ENCODE measurements at regions not wholly inside any gene's neighbourhood (a gene's known extent, or its start where the extent isn't known, plus 50 kb on each side); places are given as distances from the start of the nearest gene placed in this dataset.

DNA sequence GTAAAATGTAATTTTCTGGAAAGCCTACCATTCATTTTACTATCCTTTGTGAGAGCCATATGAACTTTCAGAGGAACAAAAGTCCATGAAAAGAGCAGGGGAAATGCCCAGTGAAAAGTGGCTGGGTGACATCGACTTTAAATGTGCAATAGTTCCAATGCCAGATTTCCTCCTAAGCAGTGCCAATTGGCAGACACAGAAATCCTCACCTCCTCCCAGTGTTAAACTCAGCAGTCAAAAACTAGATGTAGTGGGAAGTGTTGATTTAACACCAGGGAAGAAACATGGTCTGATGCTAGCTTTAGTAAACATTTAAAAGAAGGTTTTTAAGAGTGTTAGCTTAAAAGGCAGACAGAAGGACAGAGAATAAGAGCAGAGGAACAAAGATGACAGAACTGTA lies 2055.2 kb downstream of the MAT2B start:
- DNase-seq: no peak
- 100% methylated on average over 1 of the region's 1 CpG for WGBS

GRCh38 chr5:165565911-165566310 lies 2060.5 kb downstream of the MAT2B start:
- H3K23ac ChIP-seq (ENCODE audit: low read length in 2 of 2): no peak overlapping the region
- no peak overlapping the region for H3K14ac ChIP-seq (ENCODE audit: low read length in 2 of 2)
- H2BK12ac ChIP-seq (ENCODE audit: low read length in 2 of 2): no peak overlapping the region
- no peak overlapping the region for H3K18ac ChIP-seq (ENCODE audit: low read depth in 1 of 2, low read length in 2 of 2)
- H3K4ac ChIP-seq (ENCODE audit: low read depth in 1 of 2, low read length in 2 of 2): no peak overlapping the region
- no peaks in the 10 kb centered on the region for H3K79me1 ChIP-seq (replicated peaks; ENCODE audit: low read length, poor library complexity, severe bottlenecking)
- no peaks in the 10 kb centered on the region for H3K36me3 ChIP-seq (ENCODE audit: control insufficient read depth in 1 of 2, insufficient read depth in 2 of 2, low read depth in 1 of 2, low read length in 2 of 2)
- H2BK5ac ChIP-seq (ENCODE audit: low read depth, low read length, poor library complexity, severe bottlenecking): no peak overlapping the region
- H4K91ac ChIP-seq (ENCODE audit: low read length): no peak overlapping the region
- no peak overlapping the region for H2BK15ac ChIP-seq (ENCODE audit: low read depth, poor library complexity, severe bottlenecking)
- no peak overlapping the region for H3K4me2 ChIP-seq (ENCODE audit: low read length, poor library complexity, severe bottlenecking)
- no peak overlapping the region for H2BK120ac ChIP-seq (ENCODE audit: low read depth, low read length)
- DNase-seq: no peak
- no peak overlapping the region for H2AK5ac ChIP-seq (ENCODE audit: low read length, severe bottlenecking)
- H2AFZ ChIP-seq (ENCODE audit: low read depth, low read length): no peak overlapping the region
- no peaks in the 10 kb centered on the region for H3K4me1 ChIP-seq (ENCODE audit: control insufficient read depth, insufficient read depth, low read depth, low read length)
- no peaks in the 10 kb centered on the region for H3K27me3 ChIP-seq (ENCODE audit: control insufficient read depth in 1 of 2, insufficient read depth in 1 of 2, low read length in 2 of 2)
- 92% methylated on average over 2 of the region's 4 CpGs for WGBS
- H3K4me3 ChIP-seq (ENCODE audit: insufficient read depth in 1 of 2, low read depth in 1 of 2, low read length in 2 of 2): no peak overlapping the region
- H3K27ac ChIP-seq (ENCODE audit: low read length, poor library complexity, severe bottlenecking): no peak overlapping the region
- H3K9me3 ChIP-seq (ENCODE audit: control insufficient read depth, low read length): no peaks in the 10 kb centered on the region
- no peak overlapping the region for H3K9ac ChIP-seq (ENCODE audit: low read length)
- H4K8ac ChIP-seq (ENCODE audit: low read length): no peak overlapping the region

More for the DNA sequence above, 2055.2 kb downstream of the MAT2B start:
- Histone ChIP-seq H4K8ac (ENCODE audit: low read length) (no peak overlapping the region), H2BK5ac (ENCODE audit: low read depth, low read length, poor library complexity, severe bottlenecking) (no peak overlapping the region), H2BK12ac (ENCODE audit: low read length in 2 of 2) (no peak overlapping the region), H3K27me3 (ENCODE audit: control insufficient read depth in 1 of 2, insufficient read depth in 1 of 2, low read length in 2 of 2) (no peaks in the 10 kb centered on the region), H3K36me3 (ENCODE audit: control insufficient read depth in 1 of 2, insufficient read depth in 2 of 2, low read depth in 1 of 2, low read length in 2 of 2) (no peaks in the 10 kb centered on the region), H3K79me1 (replicated peaks; ENCODE audit: low read length, poor library complexity, severe bottlenecking) (no peaks in the 10 kb centered on the region), H2BK120ac (ENCODE audit: low read depth, low read length) (no peak overlapping the region), H3K4me2 (ENCODE audit: low read length, poor library complexity, severe bottlenecking) (no peak overlapping the region), H3K4ac (ENCODE audit: low read depth in 1 of 2, low read length in 2 of 2) (no peak overlapping the region), H3K4me1 (ENCODE audit: control insufficient read depth, insufficient read depth, low read depth, low read length) (no peaks in the 10 kb centered on the region), H3K23ac (ENCODE audit: low read length in 2 of 2) (no peak overlapping the region), H3K9ac (ENCODE audit: low read length) (no peak overlapping the region), H3K9me3 (ENCODE audit: control insufficient read depth, low read length) (no peaks in the 10 kb centered on the region), H2BK15ac (ENCODE audit: low read depth, poor library complexity, severe bottlenecking) (no peak overlapping the region), H3K14ac (ENCODE audit: low read length in 2 of 2) (no peak overlapping the region), H3K27ac (ENCODE audit: low read length, poor library complexity, severe bottlenecking) (no peak overlapping the region), H2AK5ac (ENCODE audit: low read length, severe bottlenecking) (no peak overlapping the region), H2AFZ (ENCODE audit: low read depth, low read length) (no peak overlapping the region), H3K18ac (ENCODE audit: low read depth in 1 of 2, low read length in 2 of 2) (no peak overlapping the region), H3K4me3 (ENCODE audit: insufficient read depth in 1 of 2, low read depth in 1 of 2, low read length in 2 of 2) (no peak overlapping the region), H4K91ac (ENCODE audit: low read length) (no peak overlapping the region)

DNA sequence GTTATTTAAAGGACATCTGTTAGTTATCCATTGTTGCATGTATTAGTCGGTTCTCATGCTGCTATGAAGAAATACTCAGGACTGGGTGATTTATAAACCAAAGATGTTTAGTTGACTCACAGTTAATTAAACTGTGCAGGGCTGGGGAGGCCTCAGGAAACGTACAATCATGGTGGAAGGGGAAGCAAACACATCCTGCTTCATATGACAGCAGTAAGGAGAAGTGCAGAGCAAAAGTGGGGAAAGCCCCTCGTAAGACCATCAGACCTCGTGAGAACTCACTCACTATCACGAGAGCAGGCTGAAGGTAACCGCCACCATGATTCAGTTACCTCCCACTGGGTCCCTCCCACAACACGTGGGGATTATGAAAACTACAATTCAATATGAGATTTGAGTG lies 2064.1 kb downstream of the MAT2B start:
- Histone ChIP-seq H3K23ac (ENCODE audit: low read length in 2 of 2) (no peak overlapping the region), H3K4me2 (ENCODE audit: low read length, poor library complexity, severe bottlenecking) (no peak overlapping the region), H3K14ac (ENCODE audit: low read length in 2 of 2) (no peak overlapping the region), H3K4ac (ENCODE audit: low read depth in 1 of 2, low read length in 2 of 2) (no peak overlapping the region), H2BK12ac (ENCODE audit: low read length in 2 of 2) (no peak overlapping the region), H3K18ac (ENCODE audit: low read depth in 1 of 2, low read length in 2 of 2) (peak overlapping the region in 1 of 2 experiments; percentile 11), H3K9me3 (ENCODE audit: control insufficient read depth, low read length) (peaks cover 6% of the 10 kb centered on the region), H2BK120ac (ENCODE audit: low read depth, low read length) (no peak overlapping the region), H2AK5ac (ENCODE audit: low read length, severe bottlenecking) (no peak overlapping the region), H3K4me1 (ENCODE audit: control insufficient read depth, insufficient read depth, low read depth, low read length) (no peaks in the 10 kb centered on the region), H3K27me3 (ENCODE audit: control insufficient read depth in 1 of 2, insufficient read depth in 1 of 2, low read length in 2 of 2) (no peaks in the 10 kb centered on the region), H4K91ac (ENCODE audit: low read length) (no peak overlapping the region), H2BK15ac (ENCODE audit: low read depth, poor library complexity, severe bottlenecking) (no peak overlapping the region), H2AFZ (ENCODE audit: low read depth, low read length) (no peak overlapping the region), H3K9ac (ENCODE audit: low read length) (no peak overlapping the region), H3K27ac (ENCODE audit: low read length, poor library complexity, severe bottlenecking) (no peak overlapping the region), H2BK5ac (ENCODE audit: low read depth, low read length, poor library complexity, severe bottlenecking) (no peak overlapping the region), H3K4me3 (ENCODE audit: insufficient read depth in 1 of 2, low read depth in 1 of 2, low read length in 2 of 2) (no peak overlapping the region), H4K8ac (ENCODE audit: low read length) (no peak overlapping the region), H3K36me3 (ENCODE audit: control insufficient read depth in 1 of 2, insufficient read depth in 2 of 2, low read depth in 1 of 2, low read length in 2 of 2) (no peaks in the 10 kb centered on the region), H3K79me1 (replicated peaks; ENCODE audit: low read length, poor library complexity, severe bottlenecking) (no peaks in the 10 kb centered on the region)
- 76% methylated on average over 7 of the region's 7 CpGs for WGBS
- peak; percentile 38 for DNase-seq

DNA sequence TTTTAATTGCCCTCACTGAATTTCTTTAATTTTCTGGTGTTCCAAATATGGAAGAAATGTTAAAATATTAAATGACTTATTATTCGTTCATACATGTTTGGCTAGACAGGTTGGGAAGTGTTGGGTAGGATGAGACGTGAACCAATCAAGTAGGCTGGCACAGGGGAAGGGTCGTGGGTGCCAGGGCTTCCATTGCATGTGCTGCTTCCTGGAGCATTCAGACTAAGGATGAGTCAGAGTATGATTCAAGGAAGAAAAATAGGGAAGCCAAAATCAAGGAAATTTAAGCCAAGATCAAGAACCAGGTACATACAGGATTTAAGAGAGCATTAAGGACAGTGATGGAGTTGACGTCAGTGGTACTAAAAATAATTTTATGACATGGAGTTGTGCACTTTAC lies 2068.0 kb downstream of the MAT2B start:
- H2BK12ac ChIP-seq (ENCODE audit: low read length in 2 of 2): no peak overlapping the region
- H4K91ac ChIP-seq (ENCODE audit: low read length): no peak overlapping the region
- 69% methylated on average over 4 of the region's 4 CpGs for WGBS
- H3K9ac ChIP-seq (ENCODE audit: low read length): no peak overlapping the region
- H3K36me3 ChIP-seq (ENCODE audit: control insufficient read depth in 1 of 2, insufficient read depth in 2 of 2, low read depth in 1 of 2, low read length in 2 of 2): no peaks in the 10 kb centered on the region
- no peak overlapping the region for H3K27ac ChIP-seq (ENCODE audit: low read length, poor library complexity, severe bottlenecking)
- no peak overlapping the region for H3K14ac ChIP-seq (ENCODE audit: low read length in 2 of 2)
- H3K18ac ChIP-seq (ENCODE audit: low read depth in 1 of 2, low read length in 2 of 2): no peak overlapping the region
- H2BK120ac ChIP-seq (ENCODE audit: low read depth, low read length): no peak overlapping the region
- peaks cover 6% of the 10 kb centered on the region for H3K9me3 ChIP-seq (ENCODE audit: control insufficient read depth, low read length)
- H3K4me3 ChIP-seq (ENCODE audit: insufficient read depth in 1 of 2, low read depth in 1 of 2, low read length in 2 of 2): no peak overlapping the region
- no peak overlapping the region for H2BK15ac ChIP-seq (ENCODE audit: low read depth, poor library complexity, severe bottlenecking)
- no peak overlapping the region for H3K4me2 ChIP-seq (ENCODE audit: low read length, poor library complexity, severe bottlenecking)
- H2AK5ac ChIP-seq (ENCODE audit: low read length, severe bottlenecking): no peak overlapping the region
- H3K4ac ChIP-seq (ENCODE audit: low read depth in 1 of 2, low read length in 2 of 2): no peak overlapping the region
- no peaks in the 10 kb centered on the region for H3K27me3 ChIP-seq (ENCODE audit: control insufficient read depth in 1 of 2, insufficient read depth in 1 of 2, low read length in 2 of 2)
- H4K8ac ChIP-seq (ENCODE audit: low read length): no peak overlapping the region
- H2BK5ac ChIP-seq (ENCODE audit: low read depth, low read length, poor library complexity, severe bottlenecking): no peak overlapping the region
- H3K23ac ChIP-seq (ENCODE audit: low read length in 2 of 2): no peak overlapping the region
- no peak overlapping the region for H2AFZ ChIP-seq (ENCODE audit: low read depth, low read length)
- DNase-seq: no peak
- no peaks in the 10 kb centered on the region for H3K4me1 ChIP-seq (ENCODE audit: control insufficient read depth, insufficient read depth, low read depth, low read length)
- no peaks in the 10 kb centered on the region for H3K79me1 ChIP-seq (replicated peaks; ENCODE audit: low read length, poor library complexity, severe bottlenecking)
